H1 (cell line): ENCODE measurements at regions not wholly inside any gene's neighbourhood (a gene's known extent, or its start where the extent isn't known, plus 50 kb on each side); places are given as distances from the start of the nearest gene placed in this dataset.

Experiments used
- ASH2L ChIP-seq: fragments of 200-600, 300-600 bp; sonication (generic); IDR thresholded peaks from one replicate; pipeline ENCODE4 v1.7.1; 2017; ENCODE audit warnings: low read length
- BRCA1 ChIP-seq: IDR thresholded peaks from 2 replicates; pipeline ENCODE4 v1.6.1; 2012; ENCODE audit warnings: low read depth, low read length, improper control_type of control experiment
- CEBPB ChIP-seq: IDR thresholded peaks from 2 replicates; pipeline ENCODE4 v1.6.1; 2012; ENCODE audit warnings: low read depth, low read length
- CHD2 ChIP-seq: IDR thresholded peaks from 2 replicates; pipeline ENCODE4 v1.6.1; 2012; ENCODE audit warnings: low read length, improper control_type of control experiment
- RBBP5 ChIP-seq: IDR thresholded peaks from 2 replicates; pipeline ENCODE4 v1.7.1; 2012; ENCODE audit warnings: low read depth, mild to moderate bottlenecking, inconsistent platforms, low read length, moderate library complexity, borderline replicate concordance
- RFX5 ChIP-seq: IDR thresholded peaks from 2 replicates; pipeline ENCODE4 v1.6.1; 2011; ENCODE audit warnings: low read depth, low read length, improper control_type of control experiment, borderline replicate concordance
- SIRT6 ChIP-seq: IDR thresholded peaks from one replicate; pipeline ENCODE4 v1.7.1; 2012; ENCODE audit warnings: low read length, inconsistent platforms
- SP1 ChIP-seq: IDR thresholded peaks from 2 replicates; pipeline ENCODE4 v1.6.1; 2011; ENCODE audit warnings: low read depth, low read length
- TEAD4 ChIP-seq: IDR thresholded peaks from 2 replicates; pipeline ENCODE4 v1.6.1; 2012; ENCODE audit warnings: low read depth, low read length, inconsistent platforms, mixed read lengths

DNA sequence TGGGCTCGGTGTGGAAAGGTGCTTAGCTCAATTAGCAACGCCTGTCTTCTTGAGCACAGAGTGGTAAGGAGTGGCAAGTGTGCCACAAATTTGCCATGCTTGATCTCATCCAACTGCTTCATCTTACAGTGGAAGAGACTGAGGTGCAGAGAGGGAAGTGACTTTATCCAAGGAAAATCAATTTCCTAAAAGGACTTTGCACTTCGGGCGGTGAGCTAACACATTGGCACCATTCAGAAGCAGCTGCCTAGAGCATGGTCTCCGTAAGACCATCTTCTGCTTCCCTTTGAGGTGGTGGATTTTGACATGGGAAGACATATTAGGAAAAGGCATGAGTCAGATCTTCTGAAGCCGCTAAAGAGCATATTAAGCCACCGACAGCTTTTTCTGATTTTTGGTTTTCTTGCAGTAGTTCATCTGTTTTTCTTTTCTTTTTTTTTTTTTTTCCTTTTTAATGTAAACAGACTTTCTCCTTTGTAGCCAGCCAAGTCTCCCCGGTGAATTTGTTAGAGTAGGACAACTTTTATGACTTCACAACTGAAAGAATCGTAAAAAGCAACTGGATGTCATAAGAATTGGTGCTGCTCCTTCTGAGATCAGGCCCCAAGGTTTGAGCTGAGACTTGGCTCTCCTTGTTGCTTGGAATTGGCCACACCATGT lies 273.2 kb downstream of the CDC5L start (continued):
- TF ChIP-seq RBBP5 (no peak), CHD2 (no peak), SP1 (no peak), BRCA1 (no peak), SIRT6 (no peak), TEAD4 (no peak), ASH2L (no peak), CEBPB (no peak), RFX5 (no peak)
- TF ChIP-seq, all 59 proteins: peak for 0
